Osteocyte (in vitro differentiated cells): ENCODE measurements at regions not wholly inside any gene's neighbourhood (a gene's known extent, or its start where the extent isn't known, plus 50 kb on each side); places are given as distances from the start of the nearest gene placed in this dataset.

Experiments
- DNase-seq: peaks from one replicate; pipeline ENCODE4 v3.0.0; 2021; ENCODE audit warnings: mixed read lengths; ENCODE audit not compliant: unreplicated experiment; ENCODE audit errors: extremely low spot score
- H3K27ac Mint-ChIP-seq: one replicate; pipeline ENCODE4 v1.8.0; 2021; ENCODE audit warnings: mild to moderate bottlenecking, mixed read lengths; ENCODE audit not compliant: unreplicated experiment
- H3K27me3 Mint-ChIP-seq: one replicate; pipeline ENCODE4 v1.8.0; 2021; ENCODE audit warnings: mixed read lengths; ENCODE audit not compliant: unreplicated experiment
- H3K36me3 Mint-ChIP-seq: one replicate; pipeline ENCODE4 v1.8.0; 2021; ENCODE audit warnings: mixed read lengths; ENCODE audit not compliant: unreplicated experiment
- H3K4me1 Mint-ChIP-seq: one replicate; pipeline ENCODE4 v1.8.0; 2021; ENCODE audit warnings: mixed read lengths; ENCODE audit not compliant: unreplicated experiment
- H3K4me3 Mint-ChIP-seq: one replicate; pipeline ENCODE4 v1.8.0; 2021; ENCODE audit warnings: mild to moderate bottlenecking, moderate library complexity, mixed read lengths; ENCODE audit not compliant: unreplicated experiment
- H3K9me3 Mint-ChIP-seq: one replicate; pipeline ENCODE4 v1.8.0; 2021; ENCODE audit warnings: mixed read lengths; ENCODE audit not compliant: unreplicated experiment
- CTCF ChIP-seq: fragments of 200-600 bp; sonication (generic); IDR thresholded peaks from 2 replicates; pipeline ENCODE4 v1.5.0; 2021; ENCODE audit warnings: antibody characterized with exemption, mild to moderate bottlenecking, moderate library complexity

GRCh38 chr1:30068787-30069472 lies 654.5 kb downstream of the MATN1 start:
- Mint-ChIP-seq H3K9me3 (no peaks in the 10 kb centered on the region), H3K27ac (no peak overlapping the region), H3K27me3 (no peaks in the 10 kb centered on the region), H3K36me3 (no peaks in the 10 kb centered on the region), H3K4me3 (no peak overlapping the region), H3K4me1 (no peaks in the 10 kb centered on the region)
- no peak for DNase-seq
- TF ChIP-seq CTCF = no peak

- Mint-ChIP-seq H3K36me3 (no peaks in the 10 kb centered on the region), H3K4me3 (no peak overlapping the region), H3K27ac (no peak overlapping the region), H3K9me3 (no peaks in the 10 kb centered on the region), H3K27me3 (no peaks in the 10 kb centered on the region), H3K4me1 (no peaks in the 10 kb centered on the region)
- no peak for DNase-seq
- TF ChIP-seq CTCF = no peak
These were observed 658.8 kb downstream of the MATN1 start for GRCh38 chr1:30064547-30064946.

GRCh38 chr1:30063621-30064280 lies 659.6 kb downstream of the MATN1 start:
- H3K4me1 Mint-ChIP-seq = peaks cover 7% of the 10 kb centered on the region
- no peak overlapping the region for H3K27ac Mint-ChIP-seq
- no peaks in the 10 kb centered on the region for H3K9me3 Mint-ChIP-seq
- H3K4me3 Mint-ChIP-seq = no peak overlapping the region
- no peak for DNase-seq
- no peaks in the 10 kb centered on the region for H3K36me3 Mint-ChIP-seq
- TF ChIP-seq CTCF = no peak
- no peaks in the 10 kb centered on the region for H3K27me3 Mint-ChIP-seq

GRCh38 chr1:30061292-30062220 lies 661.8 kb downstream of the MATN1 start:
- H3K9me3 Mint-ChIP-seq = no peaks in the 10 kb centered on the region
- peaks cover 9% of the 10 kb centered on the region for H3K4me1 Mint-ChIP-seq
- no peak for TF ChIP-seq CTCF
- H3K27ac Mint-ChIP-seq = no peak overlapping the region
- DNase-seq = no peak
- no peak overlapping the region for H3K4me3 Mint-ChIP-seq
- H3K27me3 Mint-ChIP-seq = peaks cover 4% of the 10 kb centered on the region
- H3K36me3 Mint-ChIP-seq = no peaks in the 10 kb centered on the region

- no peak for TF ChIP-seq CTCF
- H3K27me3 Mint-ChIP-seq = peaks cover 9% of the 10 kb centered on the region
- H3K9me3 Mint-ChIP-seq = no peaks in the 10 kb centered on the region
- H3K4me3 Mint-ChIP-seq = no peak overlapping the region
- no peaks in the 10 kb centered on the region for H3K36me3 Mint-ChIP-seq
- peaks cover 9% of the 10 kb centered on the region for H3K4me1 Mint-ChIP-seq
- DNase-seq = no peak
- H3K27ac Mint-ChIP-seq = no peak overlapping the region
These were observed 662.6 kb downstream of the MATN1 start for GRCh38 chr1:30060738-30061137.
